AG04449 (cell line): ENCODE measurements at regions not wholly inside any gene's neighbourhood (a gene's known extent, or its start where the extent isn't known, plus 50 kb on each side); places are given as distances from the start of the nearest gene placed in this dataset.

Experiments
- CTCF ChIA-PET: fragments of 350-600 bp; formaldehyde crosslinking; extraction: SDS; loops from one replicate; lab custom pipeline; 2021; ENCODE audit warnings: antibody characterized with exemption; lab: Yijun Ruan, JAX
- POLR2A ChIA-PET: fragments of 400-600, 350-600 bp; formaldehyde crosslinking; extraction: SDS; loops from one replicate; lab custom pipeline; 2020; ENCODE audit warnings: antibody characterized with exemption, inconsistent platforms; lab: Yijun Ruan, JAX
- DNase-seq: peaks from one replicate; pipeline ENCODE4 v3.0.0-alpha.2; 2010; ENCODE audit warnings: low read depth, low spot score
- H3K4me3 ChIP-seq: 2 replicates; pipeline ENCODE4 v1.5.1; 2011; ENCODE audit warnings: low read depth, mild to moderate bottlenecking, control low read depth, low read length
- TF ChIP-seq, protein P1 (sequence below): IDR thresholded peaks from one replicate; pipeline ENCODE4 v1.5.1; 2011; ENCODE audit warnings: mild to moderate bottlenecking, moderate library complexity, low read length, control low read depth, inconsistent platforms; ENCODE audit not compliant: insufficient read depth; ENCODE audit errors: missing control alignments

DNA sequence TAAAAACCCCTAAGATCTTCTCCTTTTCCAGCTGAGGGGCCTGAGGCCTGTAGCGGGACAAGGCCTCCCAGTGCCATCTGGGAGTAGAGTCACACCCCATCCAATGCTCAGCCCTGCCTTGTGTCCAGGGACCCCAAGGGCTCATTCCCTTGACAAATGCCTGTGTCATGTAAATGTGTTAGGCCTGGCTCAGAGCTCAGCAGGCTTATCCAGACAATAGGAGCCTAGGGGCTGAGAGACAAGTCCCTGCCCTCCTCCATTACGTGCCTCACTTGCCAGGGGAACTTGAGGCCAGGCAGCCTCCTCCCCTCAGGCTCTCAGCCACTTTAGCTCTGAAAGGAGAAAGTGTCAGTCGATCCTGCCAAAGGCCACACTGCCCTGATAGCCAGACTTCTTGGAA is 166.8 kb upstream of the MAMLD1 start:
- TF ChIP-seq, protein P1, sequence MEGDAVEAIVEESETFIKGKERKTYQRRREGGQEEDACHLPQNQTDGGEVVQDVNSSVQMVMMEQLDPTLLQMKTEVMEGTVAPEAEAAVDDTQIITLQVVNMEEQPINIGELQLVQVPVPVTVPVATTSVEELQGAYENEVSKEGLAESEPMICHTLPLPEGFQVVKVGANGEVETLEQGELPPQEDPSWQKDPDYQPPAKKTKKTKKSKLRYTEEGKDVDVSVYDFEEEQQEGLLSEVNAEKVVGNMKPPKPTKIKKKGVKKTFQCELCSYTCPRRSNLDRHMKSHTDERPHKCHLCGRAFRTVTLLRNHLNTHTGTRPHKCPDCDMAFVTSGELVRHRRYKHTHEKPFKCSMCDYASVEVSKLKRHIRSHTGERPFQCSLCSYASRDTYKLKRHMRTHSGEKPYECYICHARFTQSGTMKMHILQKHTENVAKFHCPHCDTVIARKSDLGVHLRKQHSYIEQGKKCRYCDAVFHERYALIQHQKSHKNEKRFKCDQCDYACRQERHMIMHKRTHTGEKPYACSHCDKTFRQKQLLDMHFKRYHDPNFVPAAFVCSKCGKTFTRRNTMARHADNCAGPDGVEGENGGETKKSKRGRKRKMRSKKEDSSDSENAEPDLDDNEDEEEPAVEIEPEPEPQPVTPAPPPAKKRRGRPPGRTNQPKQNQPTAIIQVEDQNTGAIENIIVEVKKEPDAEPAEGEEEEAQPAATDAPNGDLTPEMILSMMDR = no peak
- POLR2A ChIA-PET = no interaction called here
- CTCF ChIA-PET = no interaction called here
- no peak for DNase-seq
- H3K4me3 ChIP-seq = no peak overlapping the region

DNA sequence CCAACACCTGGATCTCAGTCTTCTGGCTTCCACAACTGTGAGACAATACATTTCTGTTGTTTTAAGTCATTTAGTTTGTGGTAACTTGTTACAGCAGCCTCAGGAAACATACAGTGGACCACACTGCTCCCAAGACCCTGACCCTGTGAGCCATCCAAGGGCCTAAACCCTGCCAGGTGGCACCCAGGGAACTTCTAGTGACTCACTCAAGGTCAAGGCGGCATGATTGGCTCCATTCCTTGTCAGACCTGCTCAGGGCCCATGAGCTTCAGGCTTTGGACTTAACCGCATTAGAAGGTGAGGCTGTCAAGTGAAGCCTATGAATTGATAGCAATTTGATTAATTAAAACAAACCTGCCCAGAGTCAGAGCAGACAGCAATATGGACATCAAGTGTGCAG is 165.7 kb upstream of the MAMLD1 start:
- POLR2A ChIA-PET = no interaction called here
- DNase-seq = no peak
- TF ChIP-seq, protein P1 = no peak
- CTCF ChIA-PET = no interaction called here
- H3K4me3 ChIP-seq = no peak overlapping the region

DNA sequence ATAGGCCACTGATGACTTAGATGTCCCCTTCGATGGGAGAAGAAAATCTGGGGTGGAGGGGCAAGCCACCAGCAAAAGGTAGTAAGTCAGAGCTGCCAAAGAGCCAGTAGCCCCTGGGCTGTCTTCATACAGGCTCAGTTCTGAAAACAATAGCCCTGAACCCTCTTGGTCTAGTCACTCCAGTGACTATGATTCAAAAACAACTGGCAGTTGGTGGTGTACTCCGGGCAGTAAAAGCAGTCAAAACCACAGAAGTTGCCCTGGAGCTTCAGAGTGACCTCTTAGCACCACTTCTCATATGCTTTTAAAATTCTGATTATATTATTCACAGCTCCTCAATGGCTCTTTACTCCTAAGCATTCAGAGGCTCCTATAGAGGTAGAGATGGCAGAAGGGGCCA is 164.3 kb upstream of the MAMLD1 start:
- no peak for DNase-seq
- no peak overlapping the region for H3K4me3 ChIP-seq
- POLR2A ChIA-PET = no interaction called here
- TF ChIP-seq, protein P1 = no peak
- CTCF ChIA-PET = no interaction called here

DNA sequence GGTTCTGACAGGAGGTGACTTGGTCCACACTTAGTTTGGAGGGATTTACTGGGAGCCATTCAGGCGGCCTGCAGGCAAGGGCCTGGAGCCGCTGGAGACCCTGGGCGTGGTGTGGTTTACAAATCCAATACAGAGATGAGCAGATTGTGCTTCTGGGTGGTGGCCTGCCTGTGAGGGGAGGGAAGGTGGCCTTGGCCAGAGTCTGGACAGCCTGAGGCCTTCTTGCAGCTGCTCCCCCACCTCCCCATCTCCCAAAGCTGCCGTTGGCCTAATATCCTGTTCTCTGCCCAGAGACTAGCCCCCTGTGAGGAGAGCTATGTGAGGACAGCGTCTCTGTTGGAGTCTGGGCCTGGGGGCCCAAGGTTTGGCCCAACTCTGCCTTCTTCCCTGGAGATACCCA is 163.9 kb upstream of the MAMLD1 start:
- DNase-seq = no peak
- no peak overlapping the region for H3K4me3 ChIP-seq
- TF ChIP-seq, protein P1 = no peak
- ChIA-PET CTCF (no interaction called here), POLR2A (no interaction called here)

DNA sequence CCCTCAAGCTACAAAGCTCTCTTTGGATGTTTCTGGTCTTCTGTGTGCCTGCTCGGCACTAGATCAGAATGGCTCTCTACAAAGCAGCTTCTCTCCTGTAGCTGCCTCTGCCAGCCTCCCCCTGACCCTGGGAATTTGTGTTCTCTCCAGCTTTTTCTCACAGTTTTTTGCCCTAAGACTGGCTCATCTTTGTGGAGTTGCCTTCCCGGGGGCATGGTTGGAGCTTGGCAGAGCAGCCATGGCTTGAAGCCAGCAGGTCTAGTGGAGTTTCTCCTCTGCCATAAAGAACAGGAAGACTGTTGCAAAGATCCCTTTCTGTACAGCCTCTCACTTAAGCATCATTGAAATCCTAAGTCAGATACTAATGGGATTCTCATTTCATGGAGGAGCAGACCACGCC is 163.3 kb upstream of the MAMLD1 start:
- TF ChIP-seq, protein P1 = no peak
- POLR2A ChIA-PET = interaction anchor here (1.3 kb wide), 1 partner anchor 105 kb away, joined by 3 read pairs; no protein-coding TSS in a partner anchor

DNA sequence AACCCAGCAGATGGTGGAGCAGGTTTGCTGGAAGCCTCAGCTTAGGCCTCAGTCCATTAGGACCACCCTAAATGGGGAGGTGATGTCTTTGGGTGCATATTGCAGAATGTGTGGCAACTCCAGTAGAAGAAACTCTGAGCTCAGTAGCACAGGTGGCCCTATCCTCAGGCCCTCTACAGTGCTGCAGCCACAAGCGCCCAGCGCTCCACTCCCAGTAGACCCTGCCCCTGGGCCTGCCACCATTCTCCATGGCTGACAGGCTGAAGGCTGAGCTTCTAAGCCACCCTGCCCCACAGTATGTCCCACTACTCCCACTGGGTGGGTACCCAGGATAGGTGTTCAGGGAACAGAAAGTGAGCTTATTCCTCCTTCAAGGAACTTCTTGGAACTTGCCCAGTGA is 162.8 kb upstream of the MAMLD1 start:
- DNase-seq = no peak
- TF ChIP-seq, protein P1 = no peak
- ChIA-PET POLR2A (interaction anchor here (1.3 kb wide), 1 partner anchor 105 kb away, joined by 3 read pairs; no protein-coding TSS in a partner anchor), CTCF (no interaction called here)
- H3K4me3 ChIP-seq = no peak overlapping the region

More for the DNA sequence above, 163.3 kb upstream of the MAMLD1 start:
- DNase-seq = no peak
- CTCF ChIA-PET = no interaction called here
- H3K4me3 ChIP-seq = no peak overlapping the region
